Small intestine (tissue), 7 donors: ENCODE measurements at regions not wholly inside any gene's neighbourhood (a gene's known extent, or its start where the extent isn't known, plus 50 kb on each side); places are given as distances from the start of the nearest gene placed in this dataset.
"Not testable (repeated sequence)": the region's sequence is repeated elsewhere in the genome, so short reads cannot be mapped to it uniquely, and the experiment has no call there.

ENCODE experiments used
- DNase-seq, 2 donors: peaks; one replicate each; pipeline versions ENCODE4 v3.0.0 to v3.0.0-alpha.2; 2013
- FAIRE-seq: peaks from 2 replicates; lab custom pipeline; 2012; peaks lifted over from hg19 to GRCh38; lab: Jason Lieb, UNC
- H3K27ac ChIP-seq, 3 donors: one replicate each; pipeline ENCODE4 v1.5.1; 2013; ENCODE audit warnings: low read length in 2 of 3, mild to moderate bottlenecking in 2 of 3, control low read depth in 1 of 3, inconsistent platforms in 1 of 3, low read depth in 1 of 3, moderate library complexity in 1 of 3
- H3K27me3 ChIP-seq, 3 donors: one replicate each; pipeline ENCODE4 v1.6.1; 2013; ENCODE audit warnings: low read length in 3 of 3, inconsistent platforms in 1 of 3; ENCODE audit not compliant: control insufficient read depth in 3 of 3, insufficient read depth in 3 of 3
- H3K36me3 ChIP-seq, 3 donors: one replicate each; pipeline ENCODE4 v1.6.1; 2013; ENCODE audit warnings: low read length in 3 of 3, inconsistent platforms in 1 of 3, low read depth in 1 of 3, mild to moderate bottlenecking in 1 of 3, moderate library complexity in 1 of 3; ENCODE audit not compliant: control insufficient read depth in 3 of 3, insufficient read depth in 2 of 3
- H3K4me1 ChIP-seq, 3 donors: one replicate each; pipeline ENCODE4 v1.6.1; 2013; ENCODE audit warnings: low read length in 2 of 3, inconsistent platforms in 1 of 3, low read depth in 1 of 3, mild to moderate bottlenecking in 1 of 3, moderate library complexity in 1 of 3; ENCODE audit not compliant: control insufficient read depth in 3 of 3, insufficient read depth in 2 of 3
- H3K4me3 ChIP-seq, 3 donors: one replicate each; pipeline ENCODE4 v1.5.1; 2013; ENCODE audit warnings: low read length in 3 of 3, control low read depth in 1 of 3, inconsistent platforms in 1 of 3, low read depth in 1 of 3, mild to moderate bottlenecking in 1 of 3, moderate library complexity in 1 of 3
- H3K9me3 ChIP-seq, 2 donors: one replicate each; pipeline ENCODE4 v1.6.1; 2013; ENCODE audit warnings: low read depth in 1 of 2, low read length in 1 of 2; ENCODE audit not compliant: control insufficient read depth in 2 of 2, insufficient read depth in 1 of 2
- WGBS, 3 donors: extraction: QIAGEN DNeasy Blood & Tissue Kit; methylation state at CpG; one replicate each; pipeline ENCODE4 v1.1.7; 2013; 5-methylcytosine and 5-hydroxymethylcytosine counted together
- donor health status: healthy with polysubstance abuse.
- donor health status: control.
- donor health status: control.
- donor health status: Bipolar disorder and iron deficiency.
- donor health status: healthy.

GRCh38 chr7:114817036-114817435 is 104.9 kb upstream of the MDFIC start:
- H3K4me3 ChIP-seq, H3K27me3 ChIP-seq, H3K27ac ChIP-seq, H3K9me3 ChIP-seq, FAIRE-seq, DNase-seq, H3K36me3 ChIP-seq, H3K4me1 ChIP-seq: not testable (repeated sequence)
- WGBS, 3 donors: 93 to 96% (median 93%) methylated on average over 7 of the region's 7 CpGs

- H3K4me1 ChIP-seq: no peaks in the 10 kb centered on the region
- 51 to 75% (median 64%) methylated on average over 3 of the region's 3 CpGs for WGBS, 3 donors
- FAIRE-seq: no peak
Measured at GRCh38 chr7:114818501-114818900, 103.4 kb upstream of the MDFIC start.

GRCh38 chr7:114819616-114820362 is 102.1 kb upstream of the MDFIC start:
- H3K36me3 ChIP-seq: no peaks in the 10 kb centered on the region
- no peak overlapping the region for H3K4me3 ChIP-seq
- 76 to 88% (median 82%) methylated on average over 3 of the region's 3 CpGs for WGBS, 3 donors
- no peaks in the 10 kb centered on the region for H3K4me1 ChIP-seq
- H3K27ac ChIP-seq: no peak overlapping the region
- FAIRE-seq: no peak
- H3K9me3 ChIP-seq: no peaks in the 10 kb centered on the region
- H3K27me3 ChIP-seq: no peaks in the 10 kb centered on the region
- DNase-seq: peak in 1 of 2 donors; percentile 15

More at GRCh38 chr7:114818501-114818900, 103.4 kb upstream of the MDFIC start:
- H3K36me3 ChIP-seq: no peaks in the 10 kb centered on the region
- H3K4me3 ChIP-seq: no peak overlapping the region
- H3K27ac ChIP-seq: no peak overlapping the region
- no peaks in the 10 kb centered on the region for H3K27me3 ChIP-seq
- no peaks in the 10 kb centered on the region for H3K9me3 ChIP-seq
- no peak for DNase-seq

- 58 to 77% (median 70%) methylated on average over 6 of the region's 6 CpGs for WGBS, 3 donors
- H3K27ac ChIP-seq: no peak overlapping the region
- FAIRE-seq: no peak
Measured at GRCh38 chr7:114821030-114821900, 100.6 kb upstream of the MDFIC start.

GRCh38 chr7:114822131-114822530 is 99.8 kb upstream of the MDFIC start:
- Histone ChIP-seq H3K27ac (no peak overlapping the region), H3K4me3 (no peak overlapping the region), H3K9me3 (no peaks in the 10 kb centered on the region), H3K36me3 (no peaks in the 10 kb centered on the region), H3K27me3 (no peaks in the 10 kb centered on the region), H3K4me1 (no peaks in the 10 kb centered on the region)
- WGBS, 3 donors: 48 to 62% (median 61%) methylated on average over 1 of the region's 1 CpG
- FAIRE-seq (no peak), DNase-seq (no peak)

More at GRCh38 chr7:114821030-114821900, 100.6 kb upstream of the MDFIC start:
- H3K36me3 ChIP-seq: no peaks in the 10 kb centered on the region
- H3K27me3 ChIP-seq: no peaks in the 10 kb centered on the region
- H3K4me3 ChIP-seq: no peak overlapping the region
- H3K9me3 ChIP-seq: no peaks in the 10 kb centered on the region
- no peaks in the 10 kb centered on the region for H3K4me1 ChIP-seq
- no peak for DNase-seq

- Histone ChIP-seq H3K4me1 (no peaks in the 10 kb centered on the region), H3K4me3 (no peak overlapping the region), H3K27me3 (no peaks in the 10 kb centered on the region), H3K27ac (no peak overlapping the region), H3K36me3 (no peaks in the 10 kb centered on the region), H3K9me3 (no peaks in the 10 kb centered on the region)
- DNase-seq: no peak
- WGBS, 3 donors: 52 to 66% (median 62%) methylated on average over 2 of the region's 2 CpGs
- no peak for FAIRE-seq
Measured at GRCh38 chr7:114822844-114823243, 99.0 kb upstream of the MDFIC start.

GRCh38 chr7:114823290-114823689 is 98.6 kb upstream of the MDFIC start:
- FAIRE-seq (no peak), DNase-seq (no peak)
- H3K9me3 ChIP-seq: no peaks in the 10 kb centered on the region
- H3K4me1 ChIP-seq: no peaks in the 10 kb centered on the region
- no peak overlapping the region for H3K27ac ChIP-seq
- H3K36me3 ChIP-seq: no peaks in the 10 kb centered on the region
- WGBS, 3 donors: 80 to 99% (median 92%) methylated on average over 1 of the region's 1 CpG
- no peaks in the 10 kb centered on the region for H3K27me3 ChIP-seq
- H3K4me3 ChIP-seq: no peak overlapping the region

GRCh38 chr7:114825423-114825951 is 96.4 kb upstream of the MDFIC start:
- Histone ChIP-seq H3K36me3 (no peaks in the 10 kb centered on the region), H3K27me3 (no peaks in the 10 kb centered on the region), H3K4me1 (no peaks in the 10 kb centered on the region), H3K9me3 (no peaks in the 10 kb centered on the region), H3K27ac (no peak overlapping the region), H3K4me3 (no peak overlapping the region)
- FAIRE-seq (no peak), DNase-seq (no peak)
- 33 to 57% (median 40%) methylated on average over 3 of the region's 3 CpGs for WGBS, 3 donors
